NCI-H146 (cell line): ENCODE measurements at regions not wholly inside any gene's neighbourhood (a gene's known extent, or its start where the extent isn't known, plus 50 kb on each side); places are given as distances from the start of the nearest gene placed in this dataset.
A peak's percentile ranks its signal among the peaks of the same experiment; 100 is the strongest.
"Not testable (repeated sequence)": the region's sequence is repeated elsewhere in the genome, so short reads cannot be mapped to it uniquely, and the experiment has no call there.

Source experiments
- DNase-seq: peaks from one replicate; lab custom pipeline; 2025; lab: John Stamatoyannopoulos, UW

DNA sequence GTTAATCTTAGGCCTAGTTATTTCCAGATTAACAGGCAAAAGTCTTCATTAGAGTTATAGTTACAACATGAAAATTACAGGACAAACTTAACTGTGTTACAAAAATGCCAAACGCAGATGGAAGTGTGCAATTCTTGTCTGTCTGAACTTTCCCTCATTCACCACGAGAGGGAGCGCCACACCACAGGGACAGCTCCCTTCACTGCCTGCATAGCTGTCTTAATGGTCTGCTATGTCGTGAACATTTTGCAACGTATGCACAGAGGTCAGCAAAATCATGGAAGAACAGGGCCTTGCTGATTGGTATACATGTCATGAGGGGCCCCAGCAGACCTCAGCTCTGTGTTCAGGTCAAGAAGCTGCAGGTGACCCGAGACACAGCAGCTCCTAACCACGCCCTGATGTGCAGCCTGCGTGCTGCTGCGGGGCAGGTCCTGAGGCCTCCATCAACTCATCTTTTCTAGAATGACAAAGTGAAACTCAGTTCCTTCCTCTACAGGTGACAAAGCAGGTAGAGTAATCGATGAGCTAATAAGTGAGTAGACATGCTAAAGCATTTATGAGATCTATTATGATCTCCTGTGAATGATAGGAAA, 78.8 kb upstream of the ATP8B1 start:
- peak; percentile 93 for DNase-seq

DNA sequence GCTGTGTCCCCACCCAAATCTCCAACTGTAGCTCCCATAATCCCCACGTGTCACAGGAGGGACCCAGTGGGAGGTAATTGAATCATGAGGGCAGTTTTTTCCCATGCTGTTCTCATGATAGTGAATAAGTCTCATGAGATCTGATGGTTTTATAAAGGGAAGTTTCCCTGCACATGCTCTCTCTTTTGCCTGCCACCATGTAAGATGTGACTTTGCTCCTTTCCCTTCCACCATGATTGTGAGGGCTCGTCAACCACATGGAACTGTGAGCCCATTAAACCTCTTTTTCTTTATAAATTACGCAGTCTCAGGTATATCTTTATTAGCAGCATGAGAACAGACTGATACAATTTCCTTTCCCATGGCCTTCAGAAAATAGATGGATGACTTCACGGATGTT, 76.8 kb upstream of the ATP8B1 start:
- not testable (repeated sequence) for DNase-seq

DNA sequence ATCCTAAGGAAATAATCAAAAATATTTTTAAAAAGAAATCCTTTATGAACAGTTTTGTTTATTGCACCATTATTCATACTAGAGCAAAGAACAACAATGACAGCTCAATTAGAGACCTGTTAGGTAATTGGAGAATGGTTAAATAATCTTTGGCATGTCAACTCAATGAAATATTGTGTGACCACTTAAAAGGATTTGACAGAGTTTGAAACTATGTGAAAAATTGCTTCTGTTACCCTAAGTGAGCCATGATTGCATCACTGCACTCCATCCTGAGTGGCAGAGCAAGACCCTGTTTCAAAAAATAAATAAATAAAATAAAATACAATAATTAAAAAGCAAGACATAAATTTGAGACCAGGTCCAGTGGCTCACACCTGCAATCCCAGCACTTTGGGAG, 66.1 kb upstream of the ATP8B1 start:
- DNase-seq = no peak

DNA sequence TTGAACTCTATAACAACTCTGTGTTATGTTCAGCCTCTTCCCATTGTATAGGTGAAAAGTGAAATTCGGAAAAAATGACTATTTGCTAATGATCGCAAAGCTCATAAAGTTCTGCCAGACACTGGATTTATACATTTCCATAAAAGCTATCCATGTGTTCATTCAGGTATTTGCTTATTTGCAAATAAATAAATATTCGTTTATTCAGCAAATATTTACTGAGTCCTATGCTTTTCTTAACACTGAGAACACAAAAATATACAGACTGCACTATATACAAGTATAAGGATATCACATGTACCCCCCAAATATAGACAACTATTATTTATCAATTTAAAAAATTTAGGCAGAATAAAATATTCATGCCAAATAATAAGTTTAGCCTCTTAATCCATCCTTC, 63.2 kb upstream of the ATP8B1 start:
- DNase-seq = no peak

DNA sequence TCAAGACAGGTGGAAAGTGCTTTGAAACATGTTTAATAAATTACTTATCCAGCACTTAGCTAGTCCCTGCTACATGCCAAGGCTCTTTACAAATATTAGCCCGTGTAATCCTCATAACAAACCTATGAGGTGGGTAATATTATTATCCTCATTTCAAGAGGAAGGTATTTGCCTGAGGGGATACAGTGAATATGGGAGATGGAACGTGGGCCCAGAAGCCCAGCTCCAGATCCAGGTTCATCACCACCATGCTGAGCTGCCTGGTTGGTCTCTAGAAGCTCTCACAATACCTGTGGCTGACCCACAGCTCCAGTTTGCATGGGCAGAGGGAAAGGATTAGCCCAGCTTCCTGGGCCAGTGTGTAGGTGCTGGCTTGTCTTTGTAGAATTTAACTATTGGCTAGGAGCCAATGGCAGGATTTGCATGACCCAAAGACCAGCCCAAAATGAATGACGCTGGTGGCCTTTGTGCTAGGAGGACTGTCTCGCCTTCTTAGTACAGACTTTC, 61.6 kb upstream of the ATP8B1 start:
- DNase-seq = no peak

DNA sequence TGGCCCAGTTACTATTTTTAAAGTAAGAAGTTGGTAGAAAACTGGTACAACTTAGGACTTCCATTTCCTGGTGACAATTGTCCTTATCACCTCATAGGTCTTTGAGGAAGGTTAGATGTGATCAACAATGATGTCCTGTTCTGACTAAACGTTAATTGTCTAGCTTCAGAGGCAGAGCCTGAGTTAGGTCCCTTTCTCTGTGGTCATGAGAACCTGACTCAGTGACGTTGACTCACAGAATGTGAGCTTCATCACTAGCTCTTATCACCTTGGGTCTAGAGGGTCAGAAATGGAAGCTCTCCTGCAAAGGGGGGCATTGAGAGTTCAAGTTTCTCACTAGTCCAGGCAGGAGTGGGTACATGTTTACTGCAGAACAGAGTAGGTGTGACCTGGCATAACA, 60.6 kb upstream of the ATP8B1 start:
- DNase-seq = no peak

DNA sequence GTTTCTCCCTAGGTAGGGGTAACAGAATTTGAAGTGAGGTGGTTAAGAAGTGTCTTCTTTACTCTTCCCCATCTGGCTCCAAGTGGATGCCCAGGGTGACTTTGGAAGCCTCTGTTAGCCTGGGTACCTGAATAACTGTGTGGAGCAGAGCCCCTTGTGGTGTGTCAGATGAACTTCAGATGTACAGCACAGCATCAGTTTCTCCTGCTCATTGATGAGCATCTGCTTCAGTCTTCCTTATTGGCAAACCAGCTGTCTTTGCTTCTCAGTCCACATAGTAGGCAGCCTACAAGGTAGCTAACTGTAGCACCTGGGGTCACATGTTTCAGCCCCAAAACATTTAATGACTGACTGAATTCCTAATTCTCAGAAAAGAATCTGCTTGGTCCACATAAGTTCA, 56.2 kb upstream of the ATP8B1 start:
- peak; percentile 83 for DNase-seq

DNA sequence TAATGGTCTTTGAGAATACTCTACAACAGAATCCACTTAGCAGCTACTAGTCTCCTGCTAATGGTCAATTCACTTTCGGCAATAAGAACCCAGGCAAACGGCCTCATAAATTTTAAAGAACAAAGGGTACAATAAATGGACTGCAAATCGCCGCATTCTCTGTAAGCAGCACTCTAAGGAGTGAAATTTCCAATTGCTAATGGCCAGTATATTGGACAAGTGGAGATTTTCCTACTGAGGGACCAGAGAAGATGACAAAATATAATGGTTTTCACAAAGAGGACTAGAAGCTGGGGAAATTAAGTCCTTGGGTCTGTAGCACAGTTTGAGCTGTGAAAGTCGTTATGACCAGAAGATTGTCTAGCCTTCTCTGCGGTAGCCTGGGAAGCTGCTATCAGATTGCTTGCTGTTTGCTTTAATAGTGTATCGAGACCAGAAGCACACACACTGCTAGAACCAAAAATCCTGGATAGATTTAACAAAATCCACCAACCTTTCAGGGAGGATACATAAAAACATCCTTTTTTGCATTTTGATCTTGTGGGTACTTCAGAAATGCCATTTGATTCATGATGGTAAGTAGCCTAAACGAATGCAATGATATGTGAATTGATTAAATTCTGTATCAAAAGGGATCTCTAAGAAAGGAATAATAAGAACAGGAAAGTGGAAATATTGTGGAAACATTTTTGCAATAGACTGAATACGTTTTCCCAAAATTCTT, 53.6 kb upstream of the ATP8B1 start:
- DNase-seq = peak; percentile 72

DNA sequence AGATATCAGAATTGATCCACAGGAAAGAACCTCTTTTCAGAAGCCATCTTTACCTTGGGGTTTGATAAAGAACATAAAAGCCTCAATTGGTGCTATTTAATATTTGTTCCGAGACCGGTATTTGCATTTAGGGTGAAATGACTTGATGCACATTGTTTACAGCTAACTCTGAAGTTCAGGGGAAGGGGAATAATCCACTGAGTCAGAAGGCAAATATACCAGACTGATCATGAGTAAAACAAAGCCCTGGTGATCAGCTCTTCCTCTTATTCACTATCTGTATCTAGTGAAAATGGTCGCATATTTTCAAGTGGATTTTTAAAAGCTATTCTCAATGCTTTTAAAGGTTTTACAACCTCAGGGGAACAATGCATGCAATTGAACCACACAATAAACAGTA, 53.0 kb upstream of the ATP8B1 start:
- DNase-seq = no peak

DNA sequence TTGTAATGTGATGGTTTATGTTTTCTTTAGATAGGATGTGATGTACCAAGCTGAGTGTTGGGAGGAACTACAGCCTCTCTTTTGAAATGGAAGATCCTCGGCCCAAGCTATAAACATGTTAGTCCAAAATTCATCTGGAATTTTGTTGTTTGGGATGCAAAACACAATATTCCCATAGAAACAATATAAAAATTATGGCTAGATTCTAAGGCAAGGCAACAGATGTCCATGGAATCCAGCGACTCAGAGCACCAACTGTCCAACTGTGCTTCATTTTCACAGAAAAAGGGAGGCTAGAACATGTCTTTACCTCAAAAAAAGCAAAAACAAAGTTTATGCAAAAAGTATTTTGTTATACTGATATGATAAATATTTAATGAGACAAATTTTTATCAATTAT, 52.4 kb upstream of the ATP8B1 start:
- DNase-seq = no peak

DNA sequence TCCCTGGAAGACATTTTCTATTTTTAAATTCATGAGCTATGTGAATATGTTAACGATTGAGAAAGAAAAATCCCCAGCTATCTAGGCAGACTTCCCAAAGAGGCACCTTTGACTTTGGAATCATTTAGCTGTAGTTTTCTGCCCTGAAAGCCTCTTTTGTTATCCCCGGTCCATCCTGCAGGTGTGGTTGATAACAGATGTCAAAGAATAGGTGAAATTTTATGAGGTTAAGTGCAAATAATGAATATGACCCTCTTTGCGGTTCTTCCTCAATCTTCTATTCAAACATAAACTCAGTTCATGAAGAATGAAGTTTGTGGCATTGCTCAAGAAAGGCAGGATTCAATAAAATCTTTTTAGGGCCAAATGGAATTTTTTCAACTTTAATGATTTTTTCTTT, 51.6 kb upstream of the ATP8B1 start:
- DNase-seq = peak; percentile 96

DNA sequence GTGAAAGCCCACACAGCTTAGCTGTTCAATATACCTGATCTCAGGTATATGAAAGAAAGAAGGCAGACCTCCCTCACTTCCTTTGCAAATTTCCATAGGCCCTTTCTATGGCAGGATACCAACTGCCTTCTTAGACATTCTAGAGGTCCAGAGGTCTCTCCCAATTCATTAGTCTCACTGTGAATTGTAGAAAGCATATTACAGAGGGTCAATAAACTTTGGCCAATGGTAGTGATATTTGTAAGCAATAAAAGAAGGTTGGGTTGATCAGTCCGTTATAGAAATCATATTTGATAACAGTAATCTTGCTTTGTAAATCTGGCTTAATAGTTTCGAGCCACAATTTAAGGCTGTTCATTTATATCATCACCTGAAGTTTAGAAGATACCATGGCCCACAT, 50.7 kb upstream of the ATP8B1 start:
- DNase-seq = no peak

DNA sequence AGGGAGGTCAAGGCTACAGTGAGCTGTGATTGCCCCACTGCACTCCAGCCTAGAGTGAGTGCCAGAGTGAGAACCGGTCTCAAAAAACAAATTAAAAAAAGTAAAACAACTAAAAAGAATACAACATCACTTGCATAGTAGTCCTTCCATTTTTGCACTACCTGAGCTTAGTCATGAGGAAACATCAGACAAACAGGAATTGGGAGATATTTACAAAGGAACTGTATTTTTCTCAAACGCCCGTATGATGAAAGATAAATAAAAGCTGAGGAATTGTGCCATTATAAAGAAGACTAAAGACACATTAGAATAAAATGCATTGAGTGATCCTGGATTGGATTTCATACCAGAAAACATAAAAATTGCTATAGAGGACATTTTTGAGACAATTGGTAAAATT, 50.0 kb upstream of the ATP8B1 start:
- DNase-seq = no peak
